ENCODE measurements at regions not wholly inside any gene's neighbourhood (a gene's known extent, or its start where the extent isn't known, plus 50 kb on each side); places are given as distances from the start of the nearest gene placed in this dataset.

DNA sequence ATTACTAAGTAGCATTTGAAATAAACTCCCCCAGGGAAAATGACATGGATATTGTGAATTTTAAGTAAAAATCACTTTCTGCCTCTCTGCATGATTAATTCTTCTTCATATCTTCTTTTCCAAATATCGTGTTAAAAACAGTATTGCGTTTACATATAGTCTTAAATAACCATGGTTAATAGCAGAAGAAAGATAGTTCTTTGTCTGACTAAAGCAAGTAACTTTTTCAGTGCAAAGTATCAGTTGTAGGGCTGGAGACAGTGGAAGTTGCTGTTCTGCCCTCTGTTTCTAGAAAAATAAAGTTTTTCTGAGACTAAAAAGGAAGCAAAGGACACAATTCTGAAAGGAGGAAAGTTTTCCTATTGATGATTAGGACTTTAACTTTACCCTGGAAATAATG is 330.2 kb downstream of the NDFIP2 start:
- H3K4me2 ChIP-seq (ENCODE audit: control insufficient read depth, insufficient read depth) = no peak overlapping the region
- H3K27ac ChIP-seq (ENCODE audit: control insufficient read depth, insufficient read depth) = no peak overlapping the region
- H3K9ac ChIP-seq (ENCODE audit: control insufficient read depth, insufficient read depth, low read length) = no peak overlapping the region
- BruUV-seq (replicated peaks) = no TSS peak
- no peak for ATAC-seq
- in situ Hi-C loops (cut with MboI) (no loop called here), intact Hi-C loops (cut with micrococcal nuclease; ENCODE audit: unreplicated experiment) (loop anchor here (10.0 kb wide), 2 partner anchors 444 to 644 kb away; no protein-coding TSS in a partner anchor)
- H3K4me1 ChIP-seq (ENCODE audit: control insufficient read depth, insufficient read depth, low read length) = peaks cover 4% of the 10 kb centered on the region
- H4K20me1 ChIP-seq (ENCODE audit: control insufficient read depth, insufficient read depth) = no peaks in the 10 kb centered on the region
- H3K36me3 ChIP-seq (ENCODE audit: control insufficient read depth in 2 of 2, insufficient read depth in 2 of 2, low read length in 1 of 2) = no peaks in the 10 kb centered on the region
- H3K9me3 ChIP-seq (replicated peaks; ENCODE audit: control insufficient read depth, insufficient read depth, low read length) = no peaks in the 10 kb centered on the region; the same call in 2 of the 3 replicates
- H3K27me3 ChIP-seq (replicated peaks in 1 of 2; ENCODE audit: control insufficient read depth in 2 of 2, insufficient read depth in 2 of 2, low read length in 1 of 2) = no peaks in the 10 kb centered on the region
- WGBS (ENCODE audit: insufficient coverage, insufficient replicate concordance, low lambda C conversion rate, missing lambda C conversion rate) = 22% methylated on average over 2 of the region's 2 CpGs
- TF ChIP-seq LARP7 (IDR thresholded peaks at IDR 0.05) (no peak), TAF1 (IDR thresholded peaks at IDR 0.05; ENCODE audit: borderline replicate concordance, low read depth, low read length) (no peak), JUND (IDR thresholded peaks at IDR 0.05; ENCODE audit: low read depth, low read length) (no peak), NR2C1 (IDR thresholded peaks at IDR 0.05) (no peak), IKZF1 (conservative IDR thresholded peaks at IDR 0.05) (no peak), CHD2 (IDR thresholded peaks at IDR 0.05; ENCODE audit: borderline replicate concordance, low read depth, low read length) (no peak), BRCA1 (IDR thresholded peaks at IDR 0.05; ENCODE audit: low read depth, low read length) (no peak), TCF12 (IDR thresholded peaks at IDR 0.05; ENCODE audit: low read depth, low read length) (no peak), FOXK2 (IDR thresholded peaks at IDR 0.05) (no peak), CBFB (IDR thresholded peaks at IDR 0.05; ENCODE audit: low read depth) (no peak), POU2F2 (IDR thresholded peaks at IDR 0.05; ENCODE audit: borderline replicate concordance, low read depth, low read length) (no peak), HCFC1 (IDR thresholded peaks at IDR 0.05; ENCODE audit: low read length) (no peak), NBN (IDR thresholded peaks at IDR 0.05) (no peak)
- TF ChIP-seq, protein P1, sequence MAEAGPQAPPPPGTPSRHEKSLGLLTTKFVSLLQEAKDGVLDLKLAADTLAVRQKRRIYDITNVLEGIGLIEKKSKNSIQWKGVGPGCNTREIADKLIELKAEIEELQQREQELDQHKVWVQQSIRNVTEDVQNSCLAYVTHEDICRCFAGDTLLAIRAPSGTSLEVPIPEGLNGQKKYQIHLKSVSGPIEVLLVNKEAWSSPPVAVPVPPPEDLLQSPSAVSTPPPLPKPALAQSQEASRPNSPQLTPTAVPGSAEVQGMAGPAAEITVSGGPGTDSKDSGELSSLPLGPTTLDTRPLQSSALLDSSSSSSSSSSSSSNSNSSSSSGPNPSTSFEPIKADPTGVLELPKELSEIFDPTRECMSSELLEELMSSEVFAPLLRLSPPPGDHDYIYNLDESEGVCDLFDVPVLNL (IDR thresholded peaks at IDR 0.05; ENCODE audit: low read depth, low read length) = no peak
- TF ChIP-seq, protein P2, sequence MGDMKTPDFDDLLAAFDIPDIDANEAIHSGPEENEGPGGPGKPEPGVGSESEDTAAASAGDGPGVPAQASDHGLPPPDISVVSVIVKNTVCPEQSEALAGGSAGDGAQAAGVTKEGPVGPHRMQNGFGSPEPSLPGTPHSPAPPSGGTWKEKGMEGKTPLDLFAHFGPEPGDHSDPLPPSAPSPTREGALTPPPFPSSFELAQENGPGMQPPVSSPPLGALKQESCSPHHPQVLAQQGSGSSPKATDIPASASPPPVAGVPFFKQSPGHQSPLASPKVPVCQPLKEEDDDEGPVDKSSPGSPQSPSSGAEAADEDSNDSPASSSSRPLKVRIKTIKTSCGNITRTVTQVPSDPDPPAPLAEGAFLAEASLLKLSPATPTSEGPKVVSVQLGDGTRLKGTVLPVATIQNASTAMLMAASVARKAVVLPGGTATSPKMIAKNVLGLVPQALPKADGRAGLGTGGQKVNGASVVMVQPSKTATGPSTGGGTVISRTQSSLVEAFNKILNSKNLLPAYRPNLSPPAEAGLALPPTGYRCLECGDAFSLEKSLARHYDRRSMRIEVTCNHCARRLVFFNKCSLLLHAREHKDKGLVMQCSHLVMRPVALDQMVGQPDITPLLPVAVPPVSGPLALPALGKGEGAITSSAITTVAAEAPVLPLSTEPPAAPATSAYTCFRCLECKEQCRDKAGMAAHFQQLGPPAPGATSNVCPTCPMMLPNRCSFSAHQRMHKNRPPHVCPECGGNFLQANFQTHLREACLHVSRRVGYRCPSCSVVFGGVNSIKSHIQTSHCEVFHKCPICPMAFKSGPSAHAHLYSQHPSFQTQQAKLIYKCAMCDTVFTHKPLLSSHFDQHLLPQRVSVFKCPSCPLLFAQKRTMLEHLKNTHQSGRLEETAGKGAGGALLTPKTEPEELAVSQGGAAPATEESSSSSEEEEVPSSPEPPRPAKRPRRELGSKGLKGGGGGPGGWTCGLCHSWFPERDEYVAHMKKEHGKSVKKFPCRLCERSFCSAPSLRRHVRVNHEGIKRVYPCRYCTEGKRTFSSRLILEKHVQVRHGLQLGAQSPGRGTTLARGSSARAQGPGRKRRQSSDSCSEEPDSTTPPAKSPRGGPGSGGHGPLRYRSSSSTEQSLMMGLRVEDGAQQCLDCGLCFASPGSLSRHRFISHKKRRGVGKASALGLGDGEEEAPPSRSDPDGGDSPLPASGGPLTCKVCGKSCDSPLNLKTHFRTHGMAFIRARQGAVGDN (IDR thresholded peaks at IDR 0.05) = no peak
- TF ChIP-seq, protein P3, sequence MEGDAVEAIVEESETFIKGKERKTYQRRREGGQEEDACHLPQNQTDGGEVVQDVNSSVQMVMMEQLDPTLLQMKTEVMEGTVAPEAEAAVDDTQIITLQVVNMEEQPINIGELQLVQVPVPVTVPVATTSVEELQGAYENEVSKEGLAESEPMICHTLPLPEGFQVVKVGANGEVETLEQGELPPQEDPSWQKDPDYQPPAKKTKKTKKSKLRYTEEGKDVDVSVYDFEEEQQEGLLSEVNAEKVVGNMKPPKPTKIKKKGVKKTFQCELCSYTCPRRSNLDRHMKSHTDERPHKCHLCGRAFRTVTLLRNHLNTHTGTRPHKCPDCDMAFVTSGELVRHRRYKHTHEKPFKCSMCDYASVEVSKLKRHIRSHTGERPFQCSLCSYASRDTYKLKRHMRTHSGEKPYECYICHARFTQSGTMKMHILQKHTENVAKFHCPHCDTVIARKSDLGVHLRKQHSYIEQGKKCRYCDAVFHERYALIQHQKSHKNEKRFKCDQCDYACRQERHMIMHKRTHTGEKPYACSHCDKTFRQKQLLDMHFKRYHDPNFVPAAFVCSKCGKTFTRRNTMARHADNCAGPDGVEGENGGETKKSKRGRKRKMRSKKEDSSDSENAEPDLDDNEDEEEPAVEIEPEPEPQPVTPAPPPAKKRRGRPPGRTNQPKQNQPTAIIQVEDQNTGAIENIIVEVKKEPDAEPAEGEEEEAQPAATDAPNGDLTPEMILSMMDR (IDR thresholded peaks at IDR 0.05 in 2 of 3, conservative IDR thresholded peaks at IDR 0.05 in 1 of 3; ENCODE audit: control insufficient read depth in 2 of 3, extremely low read depth in 1 of 3, insufficient read depth in 1 of 3, low read depth in 3 of 3, low read length in 3 of 3) = no peak
- ChIA-PET POLR2A (interaction anchor here (0.5 to 0.6 kb wide), 2 partner anchors 230 to 548 kb away, joined by 3 to 4 read pairs; no protein-coding TSS in a partner anchor), CTCF (interaction anchor here (0.8 to 2.1 kb wide), 5 partner anchors 27 to 531 kb away, joined by 3 to 6 read pairs (median 4); no protein-coding TSS in a partner anchor), SMC1A (ENCODE audit: uncharacterized antibody, unreplicated experiment) (interaction anchor here (0.6 to 1.9 kb wide), 12 partner anchors 12 to 1231 kb away, joined by 3 to 11 read pairs (median 5); partner anchors contain the start of gene SPRY2), RAD21 (ENCODE audit: unreplicated experiment) (interaction anchor here (0.9 to 4.9 kb wide), 7 partner anchors 28 to 537 kb away, joined by 5 to 32 read pairs (median 15); no protein-coding TSS in a partner anchor)
- no peaks in the 10 kb centered on the region for H3K79me2 ChIP-seq (ENCODE audit: control insufficient read depth, insufficient read depth, low read length)
- no peak overlapping the region for H3K4me3 ChIP-seq
- no peak overlapping the region for H2AFZ ChIP-seq (ENCODE audit: control insufficient read depth, low read depth, low read length)
- FAIRE-seq = no peak
- DNase-seq (ENCODE audit: low read depth, low spot score) = no peak

All from GM12878 (cell line).